ENCODE measurements at regions not wholly inside any gene's neighbourhood (a gene's known extent, or its start where the extent isn't known, plus 50 kb on each side); places are given as distances from the start of the nearest gene placed in this dataset.

DNA sequence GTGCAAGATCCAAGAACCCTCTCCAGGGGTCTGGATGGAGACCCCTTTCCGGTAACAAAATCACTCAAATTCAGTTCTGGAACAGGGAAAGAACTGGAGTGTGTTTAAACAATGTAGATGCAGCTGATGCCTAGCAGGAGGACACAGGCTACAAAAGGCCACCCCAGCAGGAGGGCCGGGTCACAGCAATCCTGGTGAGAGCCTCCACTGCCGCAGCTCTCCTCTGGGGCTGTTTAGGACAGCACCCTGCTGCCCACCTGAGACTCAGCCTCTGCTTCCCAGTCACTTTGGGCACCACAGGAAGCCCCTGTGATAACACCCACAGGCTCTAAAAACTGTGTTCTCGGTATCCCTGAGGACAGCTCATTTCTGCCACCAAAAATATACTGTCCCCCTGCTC, 318.7 kb upstream of the NBEA start:
- Mint-ChIP-seq H3K27ac (no peak overlapping the region), H3K27me3 (no peaks in the 10 kb centered on the region), H3K36me3 (no peaks in the 10 kb centered on the region), H3K4me1 (ENCODE audit: unreplicated experiment) (peaks cover 29% of the 10 kb centered on the region), H3K4me3 (no peak overlapping the region), H3K9me3 (no peaks in the 10 kb centered on the region)
- no peak for DNase-seq (ENCODE audit: extremely low spot score, unreplicated experiment)
- TF ChIP-seq, protein P1, sequence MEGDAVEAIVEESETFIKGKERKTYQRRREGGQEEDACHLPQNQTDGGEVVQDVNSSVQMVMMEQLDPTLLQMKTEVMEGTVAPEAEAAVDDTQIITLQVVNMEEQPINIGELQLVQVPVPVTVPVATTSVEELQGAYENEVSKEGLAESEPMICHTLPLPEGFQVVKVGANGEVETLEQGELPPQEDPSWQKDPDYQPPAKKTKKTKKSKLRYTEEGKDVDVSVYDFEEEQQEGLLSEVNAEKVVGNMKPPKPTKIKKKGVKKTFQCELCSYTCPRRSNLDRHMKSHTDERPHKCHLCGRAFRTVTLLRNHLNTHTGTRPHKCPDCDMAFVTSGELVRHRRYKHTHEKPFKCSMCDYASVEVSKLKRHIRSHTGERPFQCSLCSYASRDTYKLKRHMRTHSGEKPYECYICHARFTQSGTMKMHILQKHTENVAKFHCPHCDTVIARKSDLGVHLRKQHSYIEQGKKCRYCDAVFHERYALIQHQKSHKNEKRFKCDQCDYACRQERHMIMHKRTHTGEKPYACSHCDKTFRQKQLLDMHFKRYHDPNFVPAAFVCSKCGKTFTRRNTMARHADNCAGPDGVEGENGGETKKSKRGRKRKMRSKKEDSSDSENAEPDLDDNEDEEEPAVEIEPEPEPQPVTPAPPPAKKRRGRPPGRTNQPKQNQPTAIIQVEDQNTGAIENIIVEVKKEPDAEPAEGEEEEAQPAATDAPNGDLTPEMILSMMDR (conservative IDR thresholded peaks at IDR 0.05) = no peak

DNA sequence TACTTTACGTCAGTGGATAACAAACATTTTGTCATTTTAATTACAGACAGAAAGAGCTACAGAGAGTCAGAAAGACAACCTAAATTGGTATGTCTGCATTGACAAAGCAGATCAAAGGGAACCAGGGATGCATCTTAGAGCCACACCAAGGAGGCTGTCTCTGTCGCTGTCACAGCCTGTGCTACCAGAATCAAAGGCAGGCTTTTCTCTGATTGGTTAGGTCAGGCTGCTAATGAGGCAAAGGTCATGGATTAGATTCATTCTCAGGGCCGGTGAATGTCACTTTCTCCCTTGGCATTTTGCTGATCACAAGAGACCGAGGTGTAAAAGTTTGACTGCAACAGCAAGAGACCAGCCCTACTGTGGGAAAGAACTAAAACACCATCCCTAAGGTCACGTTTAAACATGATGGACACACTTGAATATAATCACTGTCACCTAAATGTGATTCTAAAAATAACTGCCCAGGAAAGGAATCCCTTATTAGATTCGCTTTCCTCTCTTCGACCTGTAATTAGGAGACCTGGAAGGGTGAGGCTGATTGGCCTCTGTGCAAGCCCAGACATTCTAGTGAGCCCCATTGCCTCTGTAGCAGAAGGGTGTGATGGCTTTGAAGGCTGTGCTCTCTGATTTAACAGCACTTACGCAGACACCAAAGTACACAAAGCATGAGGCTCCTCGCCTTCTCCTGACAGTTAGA, 314.4 kb upstream of the NBEA start:
- Mint-ChIP-seq H3K4me1 (ENCODE audit: unreplicated experiment) (peaks cover 23% of the 10 kb centered on the region), H3K9me3 (peaks cover 5% of the 10 kb centered on the region), H3K27me3 (no peaks in the 10 kb centered on the region), H3K27ac (no peak overlapping the region), H3K4me3 (peak overlapping the region; percentile 57), H3K36me3 (no peaks in the 10 kb centered on the region)
- no peak for DNase-seq (ENCODE audit: extremely low spot score, unreplicated experiment)
- TF ChIP-seq, protein P1 (conservative IDR thresholded peaks at IDR 0.05) = no peak

DNA sequence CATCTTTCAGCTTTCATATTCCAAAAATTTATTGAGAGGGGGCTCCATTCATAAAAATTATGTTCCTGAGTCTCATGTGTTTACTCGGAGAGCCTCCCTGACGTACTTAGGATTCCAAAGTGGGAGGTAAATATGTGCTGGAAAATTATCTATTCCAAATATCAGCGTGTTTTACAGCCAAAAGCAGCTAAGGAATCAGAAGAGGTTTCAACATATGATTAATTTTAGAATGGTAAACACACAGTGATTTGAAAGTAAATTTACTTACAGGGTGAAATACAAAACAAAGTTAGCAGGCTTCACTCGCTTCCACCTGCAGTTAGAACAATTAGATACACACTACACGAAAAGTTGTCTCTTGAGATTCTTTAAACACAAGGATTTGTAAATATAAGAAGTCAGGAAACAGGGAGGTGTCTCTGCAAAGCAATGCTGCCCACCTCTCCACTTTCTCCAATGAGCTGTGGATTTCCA, 313.8 kb upstream of the NBEA start:
- Mint-ChIP-seq H3K27me3 (no peaks in the 10 kb centered on the region), H3K4me1 (ENCODE audit: unreplicated experiment) (peaks cover 23% of the 10 kb centered on the region), H3K4me3 (peak overlapping the region; percentile 57), H3K27ac (no peak overlapping the region), H3K9me3 (peaks cover 5% of the 10 kb centered on the region), H3K36me3 (no peaks in the 10 kb centered on the region)
- TF ChIP-seq, protein P1 (conservative IDR thresholded peaks at IDR 0.05) = no peak
- DNase-seq (ENCODE audit: extremely low spot score, unreplicated experiment) = no peak

DNA sequence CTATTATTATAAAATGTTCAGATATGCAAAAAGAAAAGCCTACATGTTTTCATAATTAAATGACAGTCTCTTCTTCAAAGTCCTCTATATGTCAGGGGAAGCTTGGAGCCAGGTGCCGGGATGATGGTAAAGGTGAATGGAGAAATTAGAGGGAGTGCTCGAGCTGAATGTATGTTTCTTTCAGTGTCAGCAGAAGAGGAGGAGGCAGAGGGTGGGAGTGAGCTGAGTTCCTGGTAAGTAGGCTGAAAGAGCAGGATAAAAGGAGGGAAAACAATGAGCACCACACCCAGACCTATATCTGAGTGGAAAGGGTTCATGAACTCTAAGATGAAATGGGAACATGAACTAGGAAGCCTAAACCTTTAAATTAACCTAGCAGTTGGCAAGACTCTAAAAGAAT, 307.6 kb upstream of the NBEA start:
- H3K27ac Mint-ChIP-seq = no peak overlapping the region
- TF ChIP-seq, protein P1 (conservative IDR thresholded peaks at IDR 0.05) = no peak
- H3K4me1 Mint-ChIP-seq (ENCODE audit: unreplicated experiment) = peaks cover 10% of the 10 kb centered on the region
- H3K36me3 Mint-ChIP-seq = no peaks in the 10 kb centered on the region
- peaks cover 5% of the 10 kb centered on the region for H3K9me3 Mint-ChIP-seq
- no peak for DNase-seq (ENCODE audit: extremely low spot score, unreplicated experiment)
- no peak overlapping the region for H3K4me3 Mint-ChIP-seq
- H3K27me3 Mint-ChIP-seq = no peaks in the 10 kb centered on the region

DNA sequence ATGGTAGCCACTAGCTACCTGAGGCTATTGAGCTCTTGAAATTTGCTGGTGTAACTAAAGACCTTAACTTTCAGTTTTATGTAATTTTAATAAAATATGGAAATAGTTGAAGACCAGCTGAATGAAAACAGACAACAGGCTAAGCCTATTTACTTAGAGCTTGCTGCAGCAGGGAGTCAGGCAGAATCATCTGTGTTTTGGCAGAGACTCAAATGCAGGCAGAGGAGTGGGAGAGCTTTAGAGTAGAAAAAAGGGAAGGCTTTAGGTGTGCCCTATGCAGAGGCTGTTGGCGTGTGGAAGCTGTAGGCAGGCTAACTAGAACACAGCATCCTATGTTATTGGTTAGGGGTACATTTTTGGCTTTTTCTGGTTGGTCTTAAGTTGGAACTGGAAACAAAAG, 304.9 kb upstream of the NBEA start:
- DNase-seq (ENCODE audit: extremely low spot score, unreplicated experiment) = no peak
- H3K9me3 Mint-ChIP-seq = peaks cover 4% of the 10 kb centered on the region
- H3K36me3 Mint-ChIP-seq = no peaks in the 10 kb centered on the region
- H3K27ac Mint-ChIP-seq = no peak overlapping the region
- TF ChIP-seq, protein P1 (conservative IDR thresholded peaks at IDR 0.05) = no peak
- H3K4me1 Mint-ChIP-seq (ENCODE audit: unreplicated experiment) = peaks cover 19% of the 10 kb centered on the region
- no peaks in the 10 kb centered on the region for H3K27me3 Mint-ChIP-seq
- H3K4me3 Mint-ChIP-seq = no peak overlapping the region
